Astrocyte (in vitro differentiated cells and primary cell): ENCODE measurements at regions not wholly inside any gene's neighbourhood (a gene's known extent, or its start where the extent isn't known, plus 50 kb on each side); places are given as distances from the start of the nearest gene placed in this dataset.

Experiments
- DNase-seq: peaks from one replicate; pipeline ENCODE4 v3.0.0-alpha.2; 2010; ENCODE audit warnings: low read depth
- FAIRE-seq: peaks from 2 replicates; lab custom pipeline; 2011; peaks lifted over from hg19 to GRCh38; lab: Jason Lieb, UNC
- H2AFZ ChIP-seq: 2 replicates; pipeline ENCODE4 v1.6.0; 2012; ENCODE audit warnings: low read depth, low read length, inconsistent platforms
- H3K27ac ChIP-seq: 2 replicates; pipeline ENCODE4 v1.5.1; 2011; ENCODE audit warnings: low read depth, low read length, inconsistent platforms
- H3K27me3 ChIP-seq: 2 replicates; pipeline ENCODE4 v1.6.0; 2011; ENCODE audit warnings: low read length, inconsistent platforms; ENCODE audit not compliant: insufficient read depth
- H3K36me3 ChIP-seq: 2 replicates; pipeline ENCODE4 v1.5.1; 2011; ENCODE audit warnings: low read length, inconsistent platforms; ENCODE audit not compliant: insufficient read depth
- H3K4me1 ChIP-seq: 2 replicates; pipeline ENCODE4 v1.5.1; 2011; ENCODE audit warnings: low read length, inconsistent platforms; ENCODE audit not compliant: insufficient read depth
- H3K4me2 ChIP-seq: 2 replicates; pipeline ENCODE4 v1.6.0; 2012; ENCODE audit warnings: low read length, inconsistent platforms
- H3K4me3 ChIP-seq: 2 replicates; pipeline ENCODE4 v1.5.1; 2011; ENCODE audit warnings: low read depth, mild to moderate bottlenecking, low read length, inconsistent platforms; ENCODE audit not compliant: insufficient read depth
- H3K79me2 ChIP-seq: 2 replicates; pipeline ENCODE4 v1.6.0; 2012; ENCODE audit warnings: mild to moderate bottlenecking, low read length, inconsistent platforms; ENCODE audit not compliant: insufficient read depth
- H3K9ac ChIP-seq: 2 replicates; pipeline ENCODE4 v1.6.0; 2012; ENCODE audit warnings: mild to moderate bottlenecking, low read length, inconsistent platforms
- H3K9me3 ChIP-seq: 2 replicates; pipeline ENCODE4 v1.5.1; 2012; ENCODE audit warnings: low read depth, mild to moderate bottlenecking, low read length, inconsistent platforms; ENCODE audit not compliant: insufficient read depth
- H4K20me1 ChIP-seq: 2 replicates; pipeline ENCODE4 v1.6.0; 2012; ENCODE audit warnings: low read length, inconsistent platforms; ENCODE audit not compliant: insufficient read depth
- H3K27ac Mint-ChIP-seq: one replicate; pipeline ENCODE4 v1.8.0; 2021; ENCODE audit warnings: mild to moderate bottlenecking, mixed read lengths; ENCODE audit not compliant: unreplicated experiment
- H3K27me3 Mint-ChIP-seq: one replicate; pipeline ENCODE4 v1.8.0; 2021; ENCODE audit warnings: low read depth, mixed read lengths; ENCODE audit not compliant: unreplicated experiment
- H3K36me3 Mint-ChIP-seq: one replicate; pipeline ENCODE4 v1.8.0; 2021; ENCODE audit warnings: low read depth, mixed read lengths; ENCODE audit not compliant: unreplicated experiment
- H3K4me1 Mint-ChIP-seq: one replicate; pipeline ENCODE4 v1.8.0; 2021; ENCODE audit warnings: low read depth, mixed read lengths; ENCODE audit not compliant: unreplicated experiment
- H3K4me3 Mint-ChIP-seq: one replicate; pipeline ENCODE4 v1.8.0; 2021; ENCODE audit warnings: mild to moderate bottlenecking, moderate library complexity, mixed read lengths; ENCODE audit not compliant: unreplicated experiment
- H3K9me3 Mint-ChIP-seq: one replicate; pipeline ENCODE4 v1.8.0; 2021; ENCODE audit warnings: mild to moderate bottlenecking, mixed read lengths; ENCODE audit not compliant: unreplicated experiment
- EZH2 ChIP-seq: IDR thresholded peaks from 2 replicates; pipeline ENCODE4 v1.6.1; 2012; ENCODE audit warnings: mild to moderate bottlenecking, low read length, inconsistent platforms; ENCODE audit not compliant: insufficient read depth
- TF ChIP-seq, protein P1 (sequence below): IDR thresholded peaks from 2 replicates; pipeline ENCODE4 v1.5.1; 2011; ENCODE audit warnings: low read depth, mild to moderate bottlenecking, inconsistent platforms, low read length, moderate library complexity; ENCODE audit not compliant: insufficient read depth

DNA sequence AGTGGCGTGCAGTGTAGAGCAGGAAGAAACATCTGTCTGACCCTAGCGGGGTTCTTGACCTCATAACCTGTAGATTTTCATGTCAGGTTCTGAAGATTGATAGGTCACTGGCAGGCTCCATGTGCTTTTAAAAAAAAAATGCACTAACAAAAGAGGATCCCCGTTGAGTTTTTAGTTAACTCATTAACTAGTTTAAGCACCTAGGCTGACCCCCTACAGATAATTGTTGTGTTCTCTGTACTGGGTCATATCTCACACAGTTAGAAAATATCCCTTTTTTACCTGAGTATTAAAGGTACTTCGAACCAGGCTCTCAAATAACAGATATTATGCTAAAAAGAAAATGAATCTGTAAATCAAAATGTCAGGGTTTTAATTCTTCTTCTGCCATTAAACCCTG lies 676.6 kb downstream of the CDH11 start:
- no peak for DNase-seq
- no peaks in the 10 kb centered on the region for H3K36me3 ChIP-seq
- Mint-ChIP-seq H3K4me1 (peaks cover 27% of the 10 kb centered on the region), H3K27ac (no peak overlapping the region), H3K36me3 (no peaks in the 10 kb centered on the region), H3K9me3 (peaks cover 2% of the 10 kb centered on the region), H3K4me3 (no peak overlapping the region), H3K27me3 (no peaks in the 10 kb centered on the region)
- H3K9me3 ChIP-seq: no peaks in the 10 kb centered on the region
- H3K4me2 ChIP-seq: no peak overlapping the region
- H3K27ac ChIP-seq: no peak overlapping the region
- H3K4me1 ChIP-seq: peaks cover 8% of the 10 kb centered on the region
- no peaks in the 10 kb centered on the region for H3K79me2 ChIP-seq
- FAIRE-seq: no peak
- no peak overlapping the region for H3K9ac ChIP-seq
- no peak overlapping the region for H2AFZ ChIP-seq
- no peak for TF ChIP-seq EZH2
- TF ChIP-seq, protein P1, sequence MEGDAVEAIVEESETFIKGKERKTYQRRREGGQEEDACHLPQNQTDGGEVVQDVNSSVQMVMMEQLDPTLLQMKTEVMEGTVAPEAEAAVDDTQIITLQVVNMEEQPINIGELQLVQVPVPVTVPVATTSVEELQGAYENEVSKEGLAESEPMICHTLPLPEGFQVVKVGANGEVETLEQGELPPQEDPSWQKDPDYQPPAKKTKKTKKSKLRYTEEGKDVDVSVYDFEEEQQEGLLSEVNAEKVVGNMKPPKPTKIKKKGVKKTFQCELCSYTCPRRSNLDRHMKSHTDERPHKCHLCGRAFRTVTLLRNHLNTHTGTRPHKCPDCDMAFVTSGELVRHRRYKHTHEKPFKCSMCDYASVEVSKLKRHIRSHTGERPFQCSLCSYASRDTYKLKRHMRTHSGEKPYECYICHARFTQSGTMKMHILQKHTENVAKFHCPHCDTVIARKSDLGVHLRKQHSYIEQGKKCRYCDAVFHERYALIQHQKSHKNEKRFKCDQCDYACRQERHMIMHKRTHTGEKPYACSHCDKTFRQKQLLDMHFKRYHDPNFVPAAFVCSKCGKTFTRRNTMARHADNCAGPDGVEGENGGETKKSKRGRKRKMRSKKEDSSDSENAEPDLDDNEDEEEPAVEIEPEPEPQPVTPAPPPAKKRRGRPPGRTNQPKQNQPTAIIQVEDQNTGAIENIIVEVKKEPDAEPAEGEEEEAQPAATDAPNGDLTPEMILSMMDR: no peak
- no peak overlapping the region for H3K4me3 ChIP-seq
- no peaks in the 10 kb centered on the region for H3K27me3 ChIP-seq
- no peaks in the 10 kb centered on the region for H4K20me1 ChIP-seq

DNA sequence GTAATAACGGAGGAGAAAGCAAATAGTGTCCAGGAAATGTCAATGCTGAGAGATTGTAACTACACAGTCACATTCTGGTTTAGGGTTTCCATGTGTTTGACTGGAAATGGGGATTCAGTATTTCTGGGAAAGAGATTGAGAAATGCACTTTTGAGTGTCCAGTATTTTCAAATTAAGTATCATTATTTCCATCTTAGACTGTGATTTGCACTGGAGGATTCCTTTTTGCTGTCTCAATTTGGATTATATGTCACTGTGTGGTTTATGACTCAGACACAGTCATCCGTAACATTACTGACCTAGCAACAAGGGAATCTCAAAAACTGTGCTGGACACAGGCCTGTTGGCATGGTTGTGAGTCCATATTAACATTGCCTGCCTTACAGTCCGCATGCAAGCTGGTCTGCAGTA lies 681.4 kb downstream of the CDH11 start:
- Mint-ChIP-seq H3K36me3 (no peaks in the 10 kb centered on the region), H3K4me1 (peaks cover 28% of the 10 kb centered on the region), H3K4me3 (no peak overlapping the region), H3K27ac (peak overlapping the region; percentile 98), H3K27me3 (no peaks in the 10 kb centered on the region), H3K9me3 (peaks cover 2% of the 10 kb centered on the region)
- Histone ChIP-seq H3K4me2 (peak overlapping the region; percentile 52), H3K79me2 (no peaks in the 10 kb centered on the region), H3K36me3 (no peaks in the 10 kb centered on the region), H3K9ac (peak overlapping the region; percentile 65), H3K9me3 (no peaks in the 10 kb centered on the region), H2AFZ (no peak overlapping the region), H3K4me1 (peaks cover 13% of the 10 kb centered on the region), H4K20me1 (no peaks in the 10 kb centered on the region), H3K27me3 (no peaks in the 10 kb centered on the region), H3K4me3 (no peak overlapping the region), H3K27ac (peak overlapping the region; percentile 80)
- TF ChIP-seq, protein P1: no peak
- TF ChIP-seq EZH2: no peak
- FAIRE-seq (peak; percentile 100), DNase-seq (peak; percentile 99)

- no peak overlapping the region for H3K4me3 Mint-ChIP-seq
- FAIRE-seq (peak; percentile 23), DNase-seq (no peak)
- peak overlapping the region; percentile 98 for H3K27ac Mint-ChIP-seq
- peaks cover 2% of the 10 kb centered on the region for H3K9me3 Mint-ChIP-seq
- Histone ChIP-seq H3K9me3 (no peaks in the 10 kb centered on the region), H3K79me2 (no peaks in the 10 kb centered on the region), H2AFZ (no peak overlapping the region), H3K27ac (peak overlapping the region; percentile 80), H3K4me3 (no peak overlapping the region), H3K4me2 (peak overlapping the region; percentile 52), H3K36me3 (no peaks in the 10 kb centered on the region), H3K9ac (peak overlapping the region; percentile 65), H3K27me3 (no peaks in the 10 kb centered on the region), H3K4me1 (peaks cover 13% of the 10 kb centered on the region), H4K20me1 (no peaks in the 10 kb centered on the region)
- no peak for TF ChIP-seq EZH2
- TF ChIP-seq, protein P1: no peak
- no peaks in the 10 kb centered on the region for H3K36me3 Mint-ChIP-seq
- peaks cover 27% of the 10 kb centered on the region for H3K4me1 Mint-ChIP-seq
- H3K27me3 Mint-ChIP-seq: no peaks in the 10 kb centered on the region
These were observed 681.9 kb downstream of the CDH11 start for GRCh38 chr16:64440005-64440404.
